NCI-H1694 (cell line): ENCODE measurements at regions not wholly inside any gene's neighbourhood (a gene's known extent, or its start where the extent isn't known, plus 50 kb on each side); places are given as distances from the start of the nearest gene placed in this dataset.

Source experiments
- DNase-seq: peaks from one replicate; lab custom pipeline; 2025; lab: John Stamatoyannopoulos, UW

- no peak for DNase-seq
These were observed 53.6 kb upstream of the KCNJ15 start for GRCh38 chr21:38203229-38203628.

GRCh38 chr21:38205940-38206339 is 50.9 kb upstream of the KCNJ15 start:
- DNase-seq, result no peak

GRCh38 chr21:38206646-38207045 is 50.1 kb upstream of the KCNJ15 start:
- no peak for DNase-seq
